ENCODE measurements at regions not wholly inside any gene's neighbourhood (a gene's known extent, or its start where the extent isn't known, plus 50 kb on each side); places are given as distances from the start of the nearest gene placed in this dataset.

- no peaks in the 10 kb centered on the region for H3K36me3 ChIP-seq (ENCODE audit: insufficient read depth, low read length)
- no peaks in the 10 kb centered on the region for H3K4me1 ChIP-seq (ENCODE audit: insufficient read depth, low read length, severe bottlenecking)
- H3K9me3 ChIP-seq (ENCODE audit: low read length) = no peaks in the 10 kb centered on the region
- TF ChIP-seq EZH2 (IDR thresholded peaks at IDR 0.05; ENCODE audit: borderline replicate concordance, low read length) (no peak), CTCF (IDR thresholded peaks at IDR 0.05; ENCODE audit: low read length) (no peak)
- no peak overlapping the region for H3K4me2 ChIP-seq (ENCODE audit: low read length)
- H3K4me3 ChIP-seq (ENCODE audit: low read depth, low read length, poor library complexity, severe bottlenecking) = no peak overlapping the region
- H3K27ac ChIP-seq (ENCODE audit: low read depth, low read length, poor library complexity, severe bottlenecking) = no peak overlapping the region
- no peaks in the 10 kb centered on the region for H3F3A ChIP-seq (ENCODE audit: insufficient read depth, low read length)
- H4K20me1 ChIP-seq (ENCODE audit: insufficient read depth, low read length) = no peaks in the 10 kb centered on the region
- H3K9ac ChIP-seq (ENCODE audit: low read length) = no peak overlapping the region
- H2AFZ ChIP-seq (ENCODE audit: low read length) = no peak overlapping the region
- H3K27me3 ChIP-seq (ENCODE audit: insufficient read depth, low read length) = peaks cover 7% of the 10 kb centered on the region; the same call in 1 of the 2 replicates
- H3K9me2 ChIP-seq (ENCODE audit: low read depth, low read length) = no peaks in the 10 kb centered on the region
- H3K79me2 ChIP-seq (ENCODE audit: insufficient read depth, low read length) = no peaks in the 10 kb centered on the region
Observed at GRCh38 chr13:78426183-78426582, 177.2 kb downstream of the POU4F1 start.

- no peaks in the 10 kb centered on the region for H3K36me3 ChIP-seq (ENCODE audit: insufficient read depth, low read length)
- H3F3A ChIP-seq (ENCODE audit: insufficient read depth, low read length) = no peaks in the 10 kb centered on the region
- H3K9me3 ChIP-seq (ENCODE audit: low read length) = no peaks in the 10 kb centered on the region
- TF ChIP-seq EZH2 (IDR thresholded peaks at IDR 0.05; ENCODE audit: borderline replicate concordance, low read length) (no peak), CTCF (IDR thresholded peaks at IDR 0.05; ENCODE audit: low read length) (no peak)
- no peaks in the 10 kb centered on the region for H3K27me3 ChIP-seq (ENCODE audit: insufficient read depth, low read length)
- no peak overlapping the region for H3K4me3 ChIP-seq (ENCODE audit: low read depth, low read length, poor library complexity, severe bottlenecking)
- H3K4me1 ChIP-seq (ENCODE audit: insufficient read depth, low read length, severe bottlenecking) = no peaks in the 10 kb centered on the region
- no peak overlapping the region for H2AFZ ChIP-seq (ENCODE audit: low read length)
- H3K9me2 ChIP-seq (ENCODE audit: low read depth, low read length) = no peaks in the 10 kb centered on the region
- no peaks in the 10 kb centered on the region for H4K20me1 ChIP-seq (ENCODE audit: insufficient read depth, low read length)
- no peak overlapping the region for H3K27ac ChIP-seq (ENCODE audit: low read depth, low read length, poor library complexity, severe bottlenecking)
- no peak overlapping the region for H3K9ac ChIP-seq (ENCODE audit: low read length)
- no peak overlapping the region for H3K4me2 ChIP-seq (ENCODE audit: low read length)
- no peaks in the 10 kb centered on the region for H3K79me2 ChIP-seq (ENCODE audit: insufficient read depth, low read length)
Observed at GRCh38 chr13:78420814-78421213, 182.5 kb downstream of the POU4F1 start.

- no peaks in the 10 kb centered on the region for H3K27me3 ChIP-seq (ENCODE audit: insufficient read depth, low read length)
- no peak overlapping the region for H3K4me3 ChIP-seq (ENCODE audit: low read depth, low read length, poor library complexity, severe bottlenecking)
- no peak for TF ChIP-seq EZH2 (IDR thresholded peaks at IDR 0.05; ENCODE audit: borderline replicate concordance, low read length)
- TF ChIP-seq CTCF (IDR thresholded peaks at IDR 0.05; ENCODE audit: low read length) = no peak
- H3K9ac ChIP-seq (ENCODE audit: low read length) = no peak overlapping the region
- H3K27ac ChIP-seq (ENCODE audit: low read depth, low read length, poor library complexity, severe bottlenecking) = no peak overlapping the region
- no peaks in the 10 kb centered on the region for H4K20me1 ChIP-seq (ENCODE audit: insufficient read depth, low read length)
- no peaks in the 10 kb centered on the region for H3K79me2 ChIP-seq (ENCODE audit: insufficient read depth, low read length)
- no peak overlapping the region for H3K4me2 ChIP-seq (ENCODE audit: low read length)
- no peaks in the 10 kb centered on the region for H3K4me1 ChIP-seq (ENCODE audit: insufficient read depth, low read length, severe bottlenecking)
- H3K9me3 ChIP-seq (ENCODE audit: low read length) = no peaks in the 10 kb centered on the region
- no peak overlapping the region for H2AFZ ChIP-seq (ENCODE audit: low read length)
- H3K36me3 ChIP-seq (ENCODE audit: insufficient read depth, low read length) = no peaks in the 10 kb centered on the region
- no peaks in the 10 kb centered on the region for H3F3A ChIP-seq (ENCODE audit: insufficient read depth, low read length)
- no peaks in the 10 kb centered on the region for H3K9me2 ChIP-seq (ENCODE audit: low read depth, low read length)
Observed at GRCh38 chr13:78413887-78414553, 189.3 kb downstream of the POU4F1 start.

Measured in OCI-LY1 (cell line).